ENCODE measurements at regions not wholly inside any gene's neighbourhood (a gene's known extent, or its start where the extent isn't known, plus 50 kb on each side); places are given as distances from the start of the nearest gene placed in this dataset.
A peak's percentile ranks its signal among the peaks of the same experiment; 100 is the strongest.

DNA sequence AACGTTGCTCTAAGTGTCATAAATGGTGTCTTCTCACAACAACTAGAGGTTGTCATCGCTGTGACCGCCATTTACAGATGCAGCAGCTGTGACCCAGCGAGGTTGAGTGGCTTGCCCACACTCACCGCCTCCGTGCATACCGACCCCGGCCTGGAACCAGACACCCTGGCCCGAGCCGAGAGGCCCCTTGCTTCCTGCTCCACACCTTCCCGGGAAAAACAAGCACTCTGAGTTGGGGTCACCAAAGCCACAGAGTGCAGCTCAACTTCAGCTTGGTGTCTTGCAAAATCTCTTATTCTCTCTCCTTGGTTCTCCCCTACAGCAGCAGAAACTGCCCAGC lies 115.7 kb upstream of the PPP2R2D start:
- Histone ChIP-seq H3K27ac (ENCODE audit: low read length) (no peak overlapping the region), H3K9me3 (ENCODE audit: low read length) (no peaks in the 10 kb centered on the region), H3K79me2 (replicated peaks; ENCODE audit: insufficient read depth, low read length) (no peaks in the 10 kb centered on the region), H4K20me1 (ENCODE audit: insufficient read depth) (no peaks in the 10 kb centered on the region), H3F3A (ENCODE audit: insufficient read depth, low read length, poor library complexity, severe bottlenecking) (no peaks in the 10 kb centered on the region), H3K36me3 (ENCODE audit: insufficient read depth, low read length) (no peaks in the 10 kb centered on the region), H2AFZ (ENCODE audit: low read depth, low read length) (no peak overlapping the region), H3K4me3 (ENCODE audit: low read length) (no peak overlapping the region), H3K4me2 (ENCODE audit: low read length) (no peak overlapping the region), H3K27me3 (ENCODE audit: insufficient read depth, low read depth, low read length) (no peaks in the 10 kb centered on the region), H3K9ac (ENCODE audit: low read length) (no peak overlapping the region), H3K9me2 (ENCODE audit: insufficient read depth, low read length) (no peaks in the 10 kb centered on the region)
- no peak for TF ChIP-seq SMC3 (conservative IDR thresholded peaks at IDR 0.05; ENCODE audit: poor library complexity)
- no peak for TF ChIP-seq POLR2AphosphoS5 (IDR thresholded peaks at IDR 0.05)
- no peak for TF ChIP-seq EZH2 (IDR thresholded peaks at IDR 0.05; ENCODE audit: borderline replicate concordance, insufficient read depth, low read length, poor library complexity, severe bottlenecking)
- TF ChIP-seq CTCF (IDR thresholded peaks at IDR 0.05; ENCODE audit: poor library complexity, severe bottlenecking): no peak
- TF ChIP-seq TAF1 (IDR thresholded peaks at IDR 0.05; ENCODE audit: low read depth): no peak
- no peak for TF ChIP-seq EP300 (conservative IDR thresholded peaks at IDR 0.05; ENCODE audit: poor library complexity, severe bottlenecking)
- TF ChIP-seq MXI1 (conservative IDR thresholded peaks at IDR 0.05; ENCODE audit: poor library complexity, severe bottlenecking): no peak
- no peak for TF ChIP-seq RAD21 (conservative IDR thresholded peaks at IDR 0.05)
- TF ChIP-seq, protein P1, sequence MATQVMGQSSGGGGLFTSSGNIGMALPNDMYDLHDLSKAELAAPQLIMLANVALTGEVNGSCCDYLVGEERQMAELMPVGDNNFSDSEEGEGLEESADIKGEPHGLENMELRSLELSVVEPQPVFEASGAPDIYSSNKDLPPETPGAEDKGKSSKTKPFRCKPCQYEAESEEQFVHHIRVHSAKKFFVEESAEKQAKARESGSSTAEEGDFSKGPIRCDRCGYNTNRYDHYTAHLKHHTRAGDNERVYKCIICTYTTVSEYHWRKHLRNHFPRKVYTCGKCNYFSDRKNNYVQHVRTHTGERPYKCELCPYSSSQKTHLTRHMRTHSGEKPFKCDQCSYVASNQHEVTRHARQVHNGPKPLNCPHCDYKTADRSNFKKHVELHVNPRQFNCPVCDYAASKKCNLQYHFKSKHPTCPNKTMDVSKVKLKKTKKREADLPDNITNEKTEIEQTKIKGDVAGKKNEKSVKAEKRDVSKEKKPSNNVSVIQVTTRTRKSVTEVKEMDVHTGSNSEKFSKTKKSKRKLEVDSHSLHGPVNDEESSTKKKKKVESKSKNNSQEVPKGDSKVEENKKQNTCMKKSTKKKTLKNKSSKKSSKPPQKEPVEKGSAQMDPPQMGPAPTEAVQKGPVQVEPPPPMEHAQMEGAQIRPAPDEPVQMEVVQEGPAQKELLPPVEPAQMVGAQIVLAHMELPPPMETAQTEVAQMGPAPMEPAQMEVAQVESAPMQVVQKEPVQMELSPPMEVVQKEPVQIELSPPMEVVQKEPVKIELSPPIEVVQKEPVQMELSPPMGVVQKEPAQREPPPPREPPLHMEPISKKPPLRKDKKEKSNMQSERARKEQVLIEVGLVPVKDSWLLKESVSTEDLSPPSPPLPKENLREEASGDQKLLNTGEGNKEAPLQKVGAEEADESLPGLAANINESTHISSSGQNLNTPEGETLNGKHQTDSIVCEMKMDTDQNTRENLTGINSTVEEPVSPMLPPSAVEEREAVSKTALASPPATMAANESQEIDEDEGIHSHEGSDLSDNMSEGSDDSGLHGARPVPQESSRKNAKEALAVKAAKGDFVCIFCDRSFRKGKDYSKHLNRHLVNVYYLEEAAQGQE (IDR thresholded peaks at IDR 0.05; ENCODE audit: borderline replicate concordance): no peak

DNA sequence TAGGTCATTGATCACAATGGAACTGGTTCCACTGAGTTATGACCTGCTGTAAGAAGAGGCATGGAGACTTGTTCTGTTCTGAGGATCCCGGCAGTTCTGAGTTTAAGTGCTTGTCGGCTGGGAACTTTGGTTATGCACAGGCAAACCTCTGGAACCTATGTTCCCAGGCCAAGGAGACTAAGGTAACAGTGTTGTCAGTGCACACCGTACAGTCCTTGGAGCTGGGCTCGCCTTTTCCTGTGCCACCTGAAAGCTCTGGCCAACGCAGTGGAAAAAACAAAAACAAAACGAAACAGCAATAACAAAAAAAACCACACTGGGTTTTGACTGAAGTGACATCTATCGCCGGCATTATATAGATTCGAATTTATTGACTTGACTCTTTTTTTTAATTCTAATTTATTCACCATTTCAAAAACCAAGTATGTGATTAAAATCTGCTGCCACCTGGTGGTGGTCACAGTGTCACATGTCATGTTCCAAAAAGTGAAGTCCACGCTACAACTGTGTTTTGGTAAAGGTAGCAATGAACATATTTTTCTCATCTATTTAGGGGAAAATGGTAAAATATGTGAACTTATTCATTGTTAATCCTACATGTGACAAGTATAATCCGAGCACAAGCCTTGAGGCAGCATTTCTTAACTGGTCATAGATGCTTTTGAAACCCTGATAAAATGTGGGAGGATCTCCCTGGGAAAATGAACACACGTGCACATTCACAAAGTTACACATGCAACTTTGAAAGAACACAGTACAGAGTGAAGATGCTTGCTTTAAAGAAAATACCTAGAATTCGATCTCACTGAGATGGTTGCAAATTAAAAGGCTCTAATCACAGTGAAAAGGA lies 113.8 kb upstream of the PPP2R2D start:
- H3K9me2 ChIP-seq (ENCODE audit: insufficient read depth, low read length): no peaks in the 10 kb centered on the region
- no peaks in the 10 kb centered on the region for H3K79me2 ChIP-seq (replicated peaks; ENCODE audit: insufficient read depth, low read length)
- H4K20me1 ChIP-seq (ENCODE audit: insufficient read depth): no peaks in the 10 kb centered on the region
- no peaks in the 10 kb centered on the region for H3F3A ChIP-seq (ENCODE audit: insufficient read depth, low read length, poor library complexity, severe bottlenecking)
- H3K27me3 ChIP-seq (ENCODE audit: insufficient read depth, low read depth, low read length): no peaks in the 10 kb centered on the region
- no peaks in the 10 kb centered on the region for H3K9me3 ChIP-seq (ENCODE audit: low read length)
- no peak overlapping the region for H3K9ac ChIP-seq (ENCODE audit: low read length)
- no peak overlapping the region for H3K4me3 ChIP-seq (ENCODE audit: low read length)
- no peak overlapping the region for H2AFZ ChIP-seq (ENCODE audit: low read depth, low read length)
- H3K4me2 ChIP-seq (ENCODE audit: low read length): no peak overlapping the region
- H3K27ac ChIP-seq (ENCODE audit: low read length): no peak overlapping the region
- no peak for TF ChIP-seq EZH2 (IDR thresholded peaks at IDR 0.05; ENCODE audit: borderline replicate concordance, insufficient read depth, low read length, poor library complexity, severe bottlenecking)
- no peak for TF ChIP-seq MXI1 (conservative IDR thresholded peaks at IDR 0.05; ENCODE audit: poor library complexity, severe bottlenecking)
- peak; percentile 88 for TF ChIP-seq RAD21 (conservative IDR thresholded peaks at IDR 0.05)
- peak; percentile 96 for TF ChIP-seq SMC3 (conservative IDR thresholded peaks at IDR 0.05; ENCODE audit: poor library complexity)
- TF ChIP-seq TAF1 (IDR thresholded peaks at IDR 0.05; ENCODE audit: low read depth): no peak
- TF ChIP-seq POLR2AphosphoS5 (IDR thresholded peaks at IDR 0.05): no peak
- TF ChIP-seq CTCF (IDR thresholded peaks at IDR 0.05; ENCODE audit: poor library complexity, severe bottlenecking): peak; percentile 89
- TF ChIP-seq EP300 (conservative IDR thresholded peaks at IDR 0.05; ENCODE audit: poor library complexity, severe bottlenecking): no peak
- TF ChIP-seq, protein P1 (IDR thresholded peaks at IDR 0.05; ENCODE audit: borderline replicate concordance): no peak
- H3K36me3 ChIP-seq (ENCODE audit: insufficient read depth, low read length): no peaks in the 10 kb centered on the region
